Prostate gland (tissue), 2 donors: ENCODE measurements at regions not wholly inside any gene's neighbourhood (a gene's known extent, or its start where the extent isn't known, plus 50 kb on each side); places are given as distances from the start of the nearest gene placed in this dataset.

Source experiments
- DNase-seq: peaks from one replicate; pipeline ENCODE4 v3.0.0-alpha.2; 2019; ENCODE audit warnings: low spot score
- H3K27ac ChIP-seq, 2 donors: fragments of 200-600 bp; sonication (generic); 2 replicates each; pipeline ENCODE4 v1.5.1; 2017 to 2019
- H3K27me3 ChIP-seq: fragments of 200-600 bp; sonication (generic); replicated peaks from 2 replicates; pipeline ENCODE4 v1.5.1; 2019; ENCODE audit not compliant: insufficient read depth
- H3K36me3 ChIP-seq, 2 donors: fragments of 200-600 bp; sonication (generic); 1 replicate in 1 of 2; 2 replicates in 1 of 2; pipeline versions ENCODE4 v1.5.1 to v1.8.1; 2017 to 2019
- H3K4me1 ChIP-seq: fragments of 200-600 bp; sonication (generic); replicated peaks from 2 replicates; pipeline ENCODE4 v1.5.1; 2019
- H3K4me3 ChIP-seq, 2 donors: fragments of 200-600 bp; sonication (generic); 2 replicates each; pipeline ENCODE4 v1.5.1; 2017 to 2019
- H3K9me3 ChIP-seq: fragments of 200-600 bp; sonication (generic); 2 replicates; pipeline ENCODE4 v1.5.1; 2017
- POLR2A ChIP-seq: fragments of 450-650 bp; IDR thresholded peaks from one replicate; pipeline ENCODE4 v1.6.1; 2016; ENCODE audit warnings: antibody characterized with exemption, mild to moderate bottlenecking
- POLR2AphosphoS5 ChIP-seq: sonication (generic); formaldehyde crosslinking; IDR thresholded peaks from one replicate; pipeline ENCODE4 v1.6.1; 2017; ENCODE audit warnings: antibody characterized with exemption
- WGBS: methylation state at CpG from one replicate; pipeline ENCODE4 v1.1.5; 2018; 5-methylcytosine and 5-hydroxymethylcytosine counted together
- intact Hi-C: fragments of 100-400 bp; cut with DNase I; formaldehyde crosslinking; loops from one replicate; pipeline ENCODE4 v1.14.2; 2022
- TF ChIP-seq, protein P1 (sequence below), 4 experiments: fragments of 200-600 bp in 2 of 4; fragments of 450-650 bp in 2 of 4; sonication (generic) in 2 of 4; IDR thresholded peaks; 1 replicate in 3 of 4; 2 replicates in 1 of 4; pipeline ENCODE4 v1.5.1; 2016 to 2019; ENCODE audit warnings: antibody characterized with exemption in 4 of 4, mild to moderate bottlenecking in 2 of 4, moderate library complexity in 2 of 4

DNA sequence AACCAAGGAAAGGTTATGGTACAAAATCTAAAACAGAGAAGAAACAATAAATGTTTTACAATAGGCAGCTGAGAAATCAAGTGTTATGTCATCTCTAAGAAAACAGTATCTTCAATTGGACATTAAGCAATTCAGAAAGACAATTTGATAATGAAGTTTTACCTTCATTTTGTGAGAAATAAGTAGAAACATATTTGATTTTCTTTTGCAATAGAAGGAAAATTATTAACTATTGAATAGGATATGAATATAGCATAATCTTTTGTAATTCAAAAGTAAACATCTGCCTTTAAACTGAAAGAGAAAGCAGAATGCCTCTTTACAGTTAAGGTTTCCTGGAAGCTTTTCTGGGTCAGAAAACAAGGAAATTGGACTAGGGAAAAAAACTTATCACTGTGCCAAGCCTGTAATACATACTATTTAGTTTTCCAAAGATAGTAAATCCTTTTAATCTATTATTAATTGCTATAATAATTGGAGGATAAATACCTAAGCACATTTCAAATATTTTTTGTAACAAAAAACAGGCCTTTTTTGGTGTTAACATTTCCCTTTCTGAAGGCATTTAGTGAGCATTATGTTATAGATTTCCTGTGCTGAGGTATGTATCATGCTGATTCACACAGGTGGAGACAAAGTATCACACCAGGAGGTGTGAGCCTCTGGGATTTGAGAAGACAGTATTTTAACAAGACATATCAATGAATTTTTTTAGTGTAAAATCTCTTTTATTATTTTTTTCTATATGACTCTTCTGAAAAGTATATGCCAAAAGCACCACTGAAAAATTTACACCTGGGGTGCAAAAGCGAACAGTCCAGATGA is 947.0 kb upstream of the CDH2 start:
- 85% methylated on average over 1 of the region's 1 CpG for WGBS
- intact Hi-C loops, result no loop called here

DNA sequence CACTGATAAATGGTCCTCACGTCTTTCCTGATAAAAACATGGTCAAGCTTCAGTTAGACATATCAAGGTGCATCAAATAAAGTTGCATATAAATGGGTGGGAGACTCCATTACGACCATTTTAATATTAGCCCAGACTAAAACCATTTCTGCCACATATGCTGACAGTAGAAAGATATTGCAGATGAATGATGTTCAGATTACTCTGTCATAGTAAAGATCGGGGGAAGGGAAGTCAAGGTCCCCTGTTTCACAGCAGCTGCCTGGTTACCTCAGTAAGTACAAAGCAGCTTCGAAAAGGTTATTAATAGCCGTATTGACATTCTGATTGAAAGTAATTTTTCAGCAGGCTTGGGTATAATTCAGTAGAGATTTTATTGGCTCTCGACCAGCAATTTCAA is 927.7 kb upstream of the CDH2 start:
- DNase-seq, result no peak
- WGBS, result 73% methylated on average over 6 of the region's 6 CpGs
- TF ChIP-seq POLR2AphosphoS5, result no peak
- TF ChIP-seq, protein P1, sequence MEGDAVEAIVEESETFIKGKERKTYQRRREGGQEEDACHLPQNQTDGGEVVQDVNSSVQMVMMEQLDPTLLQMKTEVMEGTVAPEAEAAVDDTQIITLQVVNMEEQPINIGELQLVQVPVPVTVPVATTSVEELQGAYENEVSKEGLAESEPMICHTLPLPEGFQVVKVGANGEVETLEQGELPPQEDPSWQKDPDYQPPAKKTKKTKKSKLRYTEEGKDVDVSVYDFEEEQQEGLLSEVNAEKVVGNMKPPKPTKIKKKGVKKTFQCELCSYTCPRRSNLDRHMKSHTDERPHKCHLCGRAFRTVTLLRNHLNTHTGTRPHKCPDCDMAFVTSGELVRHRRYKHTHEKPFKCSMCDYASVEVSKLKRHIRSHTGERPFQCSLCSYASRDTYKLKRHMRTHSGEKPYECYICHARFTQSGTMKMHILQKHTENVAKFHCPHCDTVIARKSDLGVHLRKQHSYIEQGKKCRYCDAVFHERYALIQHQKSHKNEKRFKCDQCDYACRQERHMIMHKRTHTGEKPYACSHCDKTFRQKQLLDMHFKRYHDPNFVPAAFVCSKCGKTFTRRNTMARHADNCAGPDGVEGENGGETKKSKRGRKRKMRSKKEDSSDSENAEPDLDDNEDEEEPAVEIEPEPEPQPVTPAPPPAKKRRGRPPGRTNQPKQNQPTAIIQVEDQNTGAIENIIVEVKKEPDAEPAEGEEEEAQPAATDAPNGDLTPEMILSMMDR (IDR thresholded peaks at IDR 0.05), result no peak
- no peak for TF ChIP-seq POLR2A

More for the DNA sequence above, 947.0 kb upstream of the CDH2 start:
- DNase-seq, result no peak
- no peak overlapping the region for H3K4me3 ChIP-seq
- H3K9me3 ChIP-seq, result no peaks in the 10 kb centered on the region
- TF ChIP-seq POLR2AphosphoS5 (no peak), POLR2A (no peak)
- TF ChIP-seq, protein P1 (IDR thresholded peaks at IDR 0.05), result no peak
- no peaks in the 10 kb centered on the region for H3K36me3 ChIP-seq
- no peaks in the 10 kb centered on the region for H3K27me3 ChIP-seq
- no peak overlapping the region for H3K27ac ChIP-seq
- no peaks in the 10 kb centered on the region for H3K4me1 ChIP-seq

DNA sequence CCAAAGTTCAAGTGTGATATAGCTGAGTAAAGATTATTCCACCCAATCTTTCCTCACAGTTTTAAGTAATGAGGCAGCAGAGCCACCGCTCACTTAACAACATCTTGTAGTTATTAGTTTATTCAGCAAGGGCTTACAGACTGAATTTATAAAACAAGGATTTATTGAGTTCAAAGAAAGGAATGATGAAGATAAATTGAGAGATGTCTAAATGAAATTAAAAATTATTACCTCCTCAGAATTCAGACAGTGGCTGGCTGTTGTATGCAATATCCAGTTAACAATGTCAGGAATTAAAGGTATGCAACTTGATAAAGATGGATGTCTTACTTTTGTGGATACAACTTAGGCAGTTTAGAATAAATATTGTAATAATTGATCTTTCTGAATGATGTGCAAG is 927.3 kb upstream of the CDH2 start:
- Histone ChIP-seq H3K27me3 (no peaks in the 10 kb centered on the region), H3K36me3 (no peaks in the 10 kb centered on the region), H3K4me1 (no peaks in the 10 kb centered on the region), H3K4me3 (no peak overlapping the region), H3K27ac (no peak overlapping the region), H3K9me3 (no peaks in the 10 kb centered on the region)
- TF ChIP-seq, protein P1 (IDR thresholded peaks at IDR 0.05), result no peak
- TF ChIP-seq POLR2AphosphoS5 (no peak), POLR2A (no peak)
- no peak for DNase-seq
- WGBS, result 78% methylated on average over 1 of the region's 1 CpG
- intact Hi-C loops, result no loop called here

More for the DNA sequence above, 927.7 kb upstream of the CDH2 start:
- Histone ChIP-seq H3K27ac (no peak overlapping the region), H3K36me3 (no peaks in the 10 kb centered on the region), H3K27me3 (no peaks in the 10 kb centered on the region), H3K4me3 (no peak overlapping the region), H3K4me1 (no peaks in the 10 kb centered on the region), H3K9me3 (no peaks in the 10 kb centered on the region)
- intact Hi-C loops, result no loop called here

DNA sequence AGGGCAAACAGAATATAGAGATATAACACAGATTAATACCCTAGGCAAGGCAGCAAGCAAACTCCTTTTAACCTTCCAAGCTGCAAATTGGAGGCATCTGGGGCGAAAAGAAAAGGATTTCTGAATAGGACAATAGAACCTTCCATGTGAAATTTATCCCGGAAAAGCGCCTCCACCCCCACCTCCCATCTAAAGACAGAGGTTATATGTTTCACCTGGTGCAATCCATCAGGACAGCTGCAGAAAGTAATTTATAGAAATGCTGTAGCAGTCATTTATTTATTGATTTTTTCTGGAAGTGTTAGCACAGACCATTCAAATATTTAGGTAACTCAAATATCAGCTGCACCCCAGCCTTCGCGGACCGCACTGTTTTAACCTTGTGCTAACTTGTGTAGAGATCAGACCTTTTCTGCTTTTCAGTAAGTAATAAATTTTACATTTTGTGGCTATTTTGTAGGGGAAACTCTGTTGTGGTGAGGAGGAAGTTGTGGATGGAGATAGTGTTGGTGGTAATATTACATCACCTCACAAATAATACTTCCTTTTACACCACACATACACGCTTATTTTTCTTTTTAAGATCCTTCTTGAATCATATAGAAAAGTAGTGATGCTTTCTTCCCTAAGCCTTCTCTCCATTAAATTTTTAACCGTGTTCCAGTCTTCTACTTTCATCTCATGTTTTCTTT is 919.3 kb upstream of the CDH2 start:
- no peaks in the 10 kb centered on the region for H3K9me3 ChIP-seq
- intact Hi-C loops, result no loop called here
- no peak for DNase-seq
- no peak overlapping the region for H3K4me3 ChIP-seq
- TF ChIP-seq POLR2A (no peak), POLR2AphosphoS5 (no peak)
- TF ChIP-seq, protein P1 (IDR thresholded peaks at IDR 0.05), result no peak
- no peaks in the 10 kb centered on the region for H3K4me1 ChIP-seq
- WGBS, result 51% methylated on average over 8 of the region's 8 CpGs
- no peak overlapping the region for H3K27ac ChIP-seq
- H3K27me3 ChIP-seq, result no peaks in the 10 kb centered on the region
- no peaks in the 10 kb centered on the region for H3K36me3 ChIP-seq
